Endodermal cell (in vitro differentiated cells): ENCODE measurements at regions not wholly inside any gene's neighbourhood (a gene's known extent, or its start where the extent isn't known, plus 50 kb on each side); places are given as distances from the start of the nearest gene placed in this dataset.

Experiments
- DNase-seq: peaks from one replicate; pipeline ENCODE4 v3.0.0-alpha.2; 2017
- H3K27ac ChIP-seq: 2 replicates; pipeline ENCODE4 v1.5.1; 2013; ENCODE audit warnings: mild to moderate bottlenecking, low read depth, low read length, moderate library complexity
- H3K27me3 ChIP-seq: 2 replicates; pipeline ENCODE4 v1.6.1; 2013; ENCODE audit warnings: mild to moderate bottlenecking, low read length, moderate library complexity; ENCODE audit not compliant: insufficient read depth, control insufficient read depth, poor library complexity, severe bottlenecking
- H3K36me3 ChIP-seq: 2 replicates; pipeline ENCODE4 v1.7.0; 2013; ENCODE audit warnings: mild to moderate bottlenecking, low read length, moderate library complexity; ENCODE audit not compliant: control insufficient read depth, insufficient read depth
- H3K4me1 ChIP-seq: one replicate; pipeline ENCODE4 v1.7.0; 2013; ENCODE audit warnings: low read length; ENCODE audit not compliant: control insufficient read depth, insufficient read depth
- H3K4me3 ChIP-seq: 2 replicates; pipeline ENCODE4 v1.5.1; 2013; ENCODE audit warnings: mild to moderate bottlenecking, low read length, moderate library complexity
- H3K9ac ChIP-seq: 2 replicates; pipeline ENCODE4 v1.6.1; 2013; ENCODE audit warnings: mild to moderate bottlenecking, low read length, moderate library complexity; ENCODE audit not compliant: poor library complexity, severe bottlenecking; ENCODE audit errors: extremely low read depth
- H3K9me3 ChIP-seq: 2 replicates; pipeline ENCODE4 v1.6.1; 2013; ENCODE audit warnings: mild to moderate bottlenecking, low read length, moderate library complexity; ENCODE audit not compliant: control insufficient read depth
- H3K27ac Mint-ChIP-seq: 2 replicates; pipeline ENCODE4 v1.8.0; 2020; ENCODE audit warnings: mixed read lengths
- H3K27me3 Mint-ChIP-seq: 2 replicates; pipeline ENCODE4 v1.8.0; 2021; ENCODE audit warnings: mild to moderate bottlenecking, mixed read lengths; ENCODE audit not compliant: insufficient read depth
- H3K36me3 Mint-ChIP-seq: 2 replicates; pipeline ENCODE4 v1.8.0; 2020; ENCODE audit warnings: low read depth, mixed read lengths
- H3K4me1 Mint-ChIP-seq: 2 replicates; pipeline ENCODE4 v1.8.0; 2020; ENCODE audit warnings: mixed read lengths
- H3K4me3 Mint-ChIP-seq: 2 replicates; pipeline ENCODE4 v1.8.0; 2020; ENCODE audit warnings: mild to moderate bottlenecking, moderate library complexity, mixed read lengths
- H3K9me3 Mint-ChIP-seq: 2 replicates; pipeline ENCODE4 v1.8.0; 2020; ENCODE audit warnings: mild to moderate bottlenecking, mixed read lengths
- WGBS, 2 experiments: methylation state at CpG; one replicate each; pipeline versions ENCODE4 v1.1.5 to v1.1.7; 2013; ENCODE audit warnings: missing lambda C conversion rate in 2 of 2, mixed read lengths in 1 of 2; ENCODE audit not compliant: insufficient coverage in 1 of 2, insufficient read length in 1 of 2; 5-methylcytosine and 5-hydroxymethylcytosine counted together
- TF ChIP-seq, protein P1 (sequence below): fragments of 200-600 bp; sonication (generic); conservative IDR thresholded peaks from 2 replicates; pipeline ENCODE4 v1.5.0; 2021; ENCODE audit warnings: antibody characterized with exemption, mild to moderate bottlenecking

- Histone ChIP-seq H3K27me3 (no peaks in the 10 kb centered on the region), H3K9ac (no peak overlapping the region), H3K27ac (no peak overlapping the region), H3K36me3 (no peaks in the 10 kb centered on the region), H3K9me3 (peaks cover 7% of the 10 kb centered on the region), H3K4me3 (no peak overlapping the region), H3K4me1 (no peaks in the 10 kb centered on the region)
- no peaks in the 10 kb centered on the region for H3K9me3 Mint-ChIP-seq
- no peak overlapping the region for H3K27ac Mint-ChIP-seq
- no peak for DNase-seq
- TF ChIP-seq, protein P1, sequence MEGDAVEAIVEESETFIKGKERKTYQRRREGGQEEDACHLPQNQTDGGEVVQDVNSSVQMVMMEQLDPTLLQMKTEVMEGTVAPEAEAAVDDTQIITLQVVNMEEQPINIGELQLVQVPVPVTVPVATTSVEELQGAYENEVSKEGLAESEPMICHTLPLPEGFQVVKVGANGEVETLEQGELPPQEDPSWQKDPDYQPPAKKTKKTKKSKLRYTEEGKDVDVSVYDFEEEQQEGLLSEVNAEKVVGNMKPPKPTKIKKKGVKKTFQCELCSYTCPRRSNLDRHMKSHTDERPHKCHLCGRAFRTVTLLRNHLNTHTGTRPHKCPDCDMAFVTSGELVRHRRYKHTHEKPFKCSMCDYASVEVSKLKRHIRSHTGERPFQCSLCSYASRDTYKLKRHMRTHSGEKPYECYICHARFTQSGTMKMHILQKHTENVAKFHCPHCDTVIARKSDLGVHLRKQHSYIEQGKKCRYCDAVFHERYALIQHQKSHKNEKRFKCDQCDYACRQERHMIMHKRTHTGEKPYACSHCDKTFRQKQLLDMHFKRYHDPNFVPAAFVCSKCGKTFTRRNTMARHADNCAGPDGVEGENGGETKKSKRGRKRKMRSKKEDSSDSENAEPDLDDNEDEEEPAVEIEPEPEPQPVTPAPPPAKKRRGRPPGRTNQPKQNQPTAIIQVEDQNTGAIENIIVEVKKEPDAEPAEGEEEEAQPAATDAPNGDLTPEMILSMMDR = no peak
- no peaks in the 10 kb centered on the region for H3K36me3 Mint-ChIP-seq
- no peaks in the 10 kb centered on the region for H3K27me3 Mint-ChIP-seq
- no peaks in the 10 kb centered on the region for H3K4me1 Mint-ChIP-seq
- no peak overlapping the region for H3K4me3 Mint-ChIP-seq
Measured at GRCh38 chr2:145408980-145409379, 889.1 kb upstream of the ZEB2 start.

- no peaks in the 10 kb centered on the region for H3K4me1 ChIP-seq
Measured at GRCh38 chr2:145404690-145405089, 884.8 kb upstream of the ZEB2 start.

DNA sequence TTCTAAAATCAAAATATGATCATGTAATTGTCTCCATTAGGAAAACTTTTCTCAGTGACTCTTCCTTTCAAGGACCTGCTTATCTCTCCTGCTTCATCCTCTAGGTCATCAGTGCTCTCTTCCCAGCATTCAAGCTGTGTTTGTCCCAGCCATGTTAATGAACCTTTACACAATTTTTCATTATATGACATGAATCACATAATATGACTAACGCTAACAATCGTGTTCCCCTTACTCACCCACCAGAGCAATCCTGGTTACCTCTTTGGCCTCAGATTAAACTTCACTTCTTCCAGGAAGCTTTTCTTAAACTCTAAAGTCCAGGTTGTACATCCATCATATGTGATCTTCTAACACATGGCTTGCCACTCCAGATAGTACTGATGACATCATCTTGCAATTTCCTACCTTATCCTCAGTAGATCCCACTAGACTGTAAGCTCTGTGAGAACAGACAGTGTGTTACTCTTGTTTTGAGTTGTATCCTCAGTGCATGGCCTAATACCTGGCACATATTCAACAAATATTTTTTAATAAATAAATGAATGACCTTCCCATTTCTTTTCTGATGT is 882.9 kb upstream of the ZEB2 start:
- H3K27me3 Mint-ChIP-seq = no peaks in the 10 kb centered on the region
- Histone ChIP-seq H3K4me1 (no peaks in the 10 kb centered on the region), H3K27ac (no peak overlapping the region), H3K9ac (no peak overlapping the region), H3K27me3 (no peaks in the 10 kb centered on the region), H3K9me3 (no peaks in the 10 kb centered on the region), H3K36me3 (no peaks in the 10 kb centered on the region), H3K4me3 (no peak overlapping the region)
- no peak overlapping the region for H3K27ac Mint-ChIP-seq
- H3K9me3 Mint-ChIP-seq = no peaks in the 10 kb centered on the region
- H3K36me3 Mint-ChIP-seq = no peaks in the 10 kb centered on the region
- DNase-seq = no peak
- no peak overlapping the region for H3K4me3 Mint-ChIP-seq
- TF ChIP-seq, protein P1 = no peak
- peaks cover 2% of the 10 kb centered on the region for H3K4me1 Mint-ChIP-seq
- 90 to 94% methylated on average over 2 of the region's 2 CpGs for WGBS, 2 experiments

More at GRCh38 chr2:145404690-145405089, 884.8 kb upstream of the ZEB2 start:
- Mint-ChIP-seq H3K4me3 (no peak overlapping the region), H3K27me3 (no peaks in the 10 kb centered on the region), H3K27ac (no peak overlapping the region), H3K4me1 (no peaks in the 10 kb centered on the region), H3K9me3 (no peaks in the 10 kb centered on the region), H3K36me3 (no peaks in the 10 kb centered on the region)
- Histone ChIP-seq H3K9me3 (no peaks in the 10 kb centered on the region), H3K4me3 (no peak overlapping the region), H3K27me3 (no peaks in the 10 kb centered on the region), H3K27ac (no peak overlapping the region), H3K36me3 (no peaks in the 10 kb centered on the region), H3K9ac (no peak overlapping the region)
- no peak for DNase-seq
- TF ChIP-seq, protein P1 = no peak
- WGBS, 2 experiments = 64 to 96% methylated on average over 1 of the region's 1 CpG
